ENCODE measurements at regions not wholly inside any gene's neighbourhood (a gene's known extent, or its start where the extent isn't known, plus 50 kb on each side); places are given as distances from the start of the nearest gene placed in this dataset.

DNA sequence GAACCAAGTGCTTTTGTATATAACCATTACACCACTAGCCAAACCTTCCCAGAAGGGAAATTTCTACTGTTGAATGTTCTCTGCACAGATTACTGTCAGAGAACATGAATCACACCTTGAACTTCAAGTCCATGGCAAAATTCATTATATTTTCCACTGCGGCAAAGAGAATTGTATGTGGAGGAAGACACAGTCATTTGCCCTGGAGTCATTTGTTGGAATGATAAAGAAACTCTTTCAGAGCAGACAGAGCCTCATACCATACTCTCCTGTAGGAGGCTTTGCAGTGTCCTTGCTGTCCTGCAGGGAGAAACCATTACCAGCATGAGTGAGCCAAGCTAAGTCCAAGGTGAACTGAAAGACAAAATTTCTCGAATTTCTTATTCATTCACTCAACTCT is 369.0 kb downstream of the ARHGEF28 start:
- Histone ChIP-seq H3K27me3 (ENCODE audit: control insufficient read depth in 2 of 2, insufficient read depth in 2 of 2, low read length in 2 of 2) (no peaks in the 10 kb centered on the region), H3K9me3 (ENCODE audit: control insufficient read depth in 2 of 3, low read length in 3 of 3) (no peaks in the 10 kb centered on the region), H3K4me3 (ENCODE audit: low read length) (no peak overlapping the region), H3K4me1 (ENCODE audit: control insufficient read depth in 2 of 2, insufficient read depth in 2 of 2, low read length in 2 of 2) (no peaks in the 10 kb centered on the region), H3K27ac (ENCODE audit: low read depth, low read length) (no peak overlapping the region), H3K36me3 (ENCODE audit: control insufficient read depth in 2 of 3, insufficient read depth in 3 of 3, low read length in 3 of 3) (no peaks in the 10 kb centered on the region)
- intact Hi-C loops (cut with micrococcal nuclease): no loop called here
- peaks cover 10 to 45% (median 25%) of the 10 kb centered on the region in 5 donors for H3K27me3 Mint-ChIP-seq
- peaks cover 0 to 18% (median 6%) of the 10 kb centered on the region in 11 donors for H3K9me3 Mint-ChIP-seq
- no peak overlapping the region for H3K4me3 Mint-ChIP-seq
- ChIA-PET POLR2A (no interaction called here), CTCF (no interaction called here)
- DNase-seq: no peak
- H3K4me1 Mint-ChIP-seq: no peaks in the 10 kb centered on the region
- no peak overlapping the region for H3K27ac Mint-ChIP-seq
- ATAC-seq: no peak
- no peaks in the 10 kb centered on the region for H3K36me3 Mint-ChIP-seq
